ENCODE measurements at regions not wholly inside any gene's neighbourhood (a gene's known extent, or its start where the extent isn't known, plus 50 kb on each side); places are given as distances from the start of the nearest gene placed in this dataset.

GRCh38 chr6:48826152-48826515, 636.9 kb downstream of the MMUT start:
- TF ChIP-seq, protein P1, sequence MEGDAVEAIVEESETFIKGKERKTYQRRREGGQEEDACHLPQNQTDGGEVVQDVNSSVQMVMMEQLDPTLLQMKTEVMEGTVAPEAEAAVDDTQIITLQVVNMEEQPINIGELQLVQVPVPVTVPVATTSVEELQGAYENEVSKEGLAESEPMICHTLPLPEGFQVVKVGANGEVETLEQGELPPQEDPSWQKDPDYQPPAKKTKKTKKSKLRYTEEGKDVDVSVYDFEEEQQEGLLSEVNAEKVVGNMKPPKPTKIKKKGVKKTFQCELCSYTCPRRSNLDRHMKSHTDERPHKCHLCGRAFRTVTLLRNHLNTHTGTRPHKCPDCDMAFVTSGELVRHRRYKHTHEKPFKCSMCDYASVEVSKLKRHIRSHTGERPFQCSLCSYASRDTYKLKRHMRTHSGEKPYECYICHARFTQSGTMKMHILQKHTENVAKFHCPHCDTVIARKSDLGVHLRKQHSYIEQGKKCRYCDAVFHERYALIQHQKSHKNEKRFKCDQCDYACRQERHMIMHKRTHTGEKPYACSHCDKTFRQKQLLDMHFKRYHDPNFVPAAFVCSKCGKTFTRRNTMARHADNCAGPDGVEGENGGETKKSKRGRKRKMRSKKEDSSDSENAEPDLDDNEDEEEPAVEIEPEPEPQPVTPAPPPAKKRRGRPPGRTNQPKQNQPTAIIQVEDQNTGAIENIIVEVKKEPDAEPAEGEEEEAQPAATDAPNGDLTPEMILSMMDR (IDR thresholded peaks at IDR 0.05; ENCODE audit: borderline replicate concordance, control extremely low read depth, extremely low read depth, insufficient read depth, missing control alignments), result no peak
- in situ Hi-C loops (cut with MboI; ENCODE audit: low sequenced_read_pairs, unreplicated experiment), result no loop called here
- DNase-seq (ENCODE audit: low spot score), result no peak

GRCh38 chr6:48825501-48826151, 637.4 kb downstream of the MMUT start:
- TF ChIP-seq, protein P1 (IDR thresholded peaks at IDR 0.05; ENCODE audit: borderline replicate concordance, control extremely low read depth, extremely low read depth, insufficient read depth, missing control alignments), result no peak
- in situ Hi-C loops (cut with MboI; ENCODE audit: low sequenced_read_pairs, unreplicated experiment), result no loop called here
- DNase-seq (ENCODE audit: low spot score), result no peak

GRCh38 chr6:48818052-48818412, 645.0 kb downstream of the MMUT start:
- DNase-seq (ENCODE audit: low spot score), result no peak
- TF ChIP-seq, protein P1 (IDR thresholded peaks at IDR 0.05; ENCODE audit: borderline replicate concordance, control extremely low read depth, extremely low read depth, insufficient read depth, missing control alignments), result no peak
- in situ Hi-C loops (cut with MboI; ENCODE audit: low sequenced_read_pairs, unreplicated experiment), result no loop called here

DNA sequence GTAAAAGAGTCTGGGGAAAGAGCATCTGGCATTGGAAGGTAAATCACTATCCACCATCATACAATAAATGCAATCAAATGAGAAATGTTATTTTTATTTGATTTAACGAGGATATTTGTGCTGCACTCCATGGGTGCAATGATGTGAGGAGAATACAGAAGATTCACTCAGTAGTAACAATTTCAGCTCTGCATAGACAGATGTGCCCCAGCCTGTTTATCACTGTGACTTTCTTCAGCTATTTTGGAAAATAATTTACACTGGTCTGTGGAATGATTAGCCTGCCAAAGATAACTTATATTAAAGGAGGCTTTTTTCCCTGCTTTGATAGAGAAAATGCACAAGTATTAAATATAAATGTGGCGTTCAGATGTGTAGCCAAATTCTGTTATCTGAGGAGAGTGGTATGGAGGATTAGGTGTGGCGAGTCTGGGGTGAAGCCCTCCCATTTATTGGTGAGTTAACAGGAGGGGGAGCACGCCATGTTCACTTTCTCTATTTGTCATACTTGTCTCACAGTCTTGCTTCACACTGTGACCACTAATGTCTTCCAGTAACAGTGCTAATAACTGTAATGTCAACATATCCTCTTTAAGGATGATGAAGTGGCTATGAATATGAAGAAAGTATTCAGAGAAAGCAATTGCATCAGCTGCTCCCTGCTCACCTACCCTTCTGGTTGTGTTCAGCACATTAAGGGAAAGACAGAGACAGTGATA, 645.6 kb downstream of the MMUT start:
- in situ Hi-C loops (cut with MboI; ENCODE audit: low sequenced_read_pairs, unreplicated experiment), result no loop called here
- TF ChIP-seq, protein P1 (IDR thresholded peaks at IDR 0.05; ENCODE audit: borderline replicate concordance, control extremely low read depth, extremely low read depth, insufficient read depth, missing control alignments), result no peak
- DNase-seq (ENCODE audit: low spot score), result no peak

- DNase-seq (ENCODE audit: low spot score), result no peak
- in situ Hi-C loops (cut with MboI; ENCODE audit: low sequenced_read_pairs, unreplicated experiment), result no loop called here
- TF ChIP-seq, protein P1 (IDR thresholded peaks at IDR 0.05; ENCODE audit: borderline replicate concordance, control extremely low read depth, extremely low read depth, insufficient read depth, missing control alignments), result no peak
These were observed 648.1 kb downstream of the MMUT start for GRCh38 chr6:48814957-48815356.

DNA sequence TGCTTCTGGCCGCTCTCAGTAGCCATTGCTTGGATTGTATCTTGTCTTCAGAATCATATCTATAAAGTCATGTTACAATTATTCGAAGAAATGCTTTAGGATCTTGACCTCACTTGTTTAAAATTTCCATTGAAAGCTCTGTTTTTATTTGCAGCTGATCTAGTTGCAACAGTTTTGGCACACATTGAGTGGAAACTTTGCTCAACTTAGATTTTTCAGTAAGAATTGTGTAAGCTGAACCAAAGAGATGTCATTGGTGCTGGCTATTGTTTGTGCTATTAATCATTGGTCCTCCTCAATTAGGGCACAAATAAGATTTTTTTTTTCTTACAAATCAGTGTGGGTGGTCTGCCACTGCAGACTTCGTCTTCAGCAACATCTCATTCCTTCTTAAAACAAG, 649.2 kb downstream of the MMUT start:
- TF ChIP-seq, protein P1 (IDR thresholded peaks at IDR 0.05; ENCODE audit: borderline replicate concordance, control extremely low read depth, extremely low read depth, insufficient read depth, missing control alignments), result no peak
- in situ Hi-C loops (cut with MboI; ENCODE audit: low sequenced_read_pairs, unreplicated experiment), result no loop called here
- no peak for DNase-seq (ENCODE audit: low spot score)

Data from GM13976 (cell line).